ENCODE measurements at regions not wholly inside any gene's neighbourhood (a gene's known extent, or its start where the extent isn't known, plus 50 kb on each side); places are given as distances from the start of the nearest gene placed in this dataset.

- no peak for DNase-seq (ENCODE audit: low read depth, low spot score)
- POLR2A ChIA-PET = no interaction called here
- H3K27me3 ChIP-seq (ENCODE audit: control insufficient read depth, insufficient read depth, low read length) = no peaks in the 10 kb centered on the region
- no peak overlapping the region for H3K27ac ChIP-seq (ENCODE audit: low read length)
- H3K4me1 ChIP-seq (ENCODE audit: control insufficient read depth, insufficient read depth, low read length) = no peaks in the 10 kb centered on the region
- intact Hi-C loops (cut with micrococcal nuclease; ENCODE audit: unreplicated experiment) (no loop called here), in situ Hi-C loops (cut with HindIII; ENCODE audit: low pct_unique_long_range_greater_than_20kb, low sequenced_read_pairs) (no loop called here)
- no peak overlapping the region for H3K4me3 ChIP-seq (ENCODE audit: low read depth in 2 of 2, low read length in 2 of 2)
- no TSS peak for BruUV-seq (replicated peaks)
- H3K36me3 ChIP-seq (ENCODE audit: control insufficient read depth, insufficient read depth, low read length) = no peaks in the 10 kb centered on the region
- CTCF ChIA-PET = no interaction called here
- H3K9me3 ChIP-seq (ENCODE audit: control insufficient read depth, insufficient read depth, low read depth, low read length) = no peaks in the 10 kb centered on the region
- ATAC-seq = no peak
- TF ChIP-seq POLR2AphosphoS5 (IDR thresholded peaks at IDR 0.05; ENCODE audit: low read depth, low read length) (no peak), REST (IDR thresholded peaks at IDR 0.05; ENCODE audit: insufficient read depth in 1 of 2, low read depth in 2 of 2, low read length in 1 of 2) (no peak), CTCF (IDR thresholded peaks at IDR 0.05) (no peak), SIN3A (IDR thresholded peaks at IDR 0.05; ENCODE audit: borderline replicate concordance, insufficient read depth, low read depth, low read length) (no peak), TCF7L2 (IDR thresholded peaks at IDR 0.05; ENCODE audit: low read depth, low read length) (no peak)
Measured at GRCh38 chr11:25293166-25293565, 796.3 kb downstream of the LUZP2 start.

GRCh38 chr11:25298450-25298849, 801.6 kb downstream of the LUZP2 start:
- ATAC-seq = no peak
- BruUV-seq (replicated peaks) = no TSS peak
- no peak for TF ChIP-seq REST (IDR thresholded peaks at IDR 0.05; ENCODE audit: insufficient read depth in 1 of 2, low read depth in 2 of 2, low read length in 1 of 2)
- TF ChIP-seq POLR2AphosphoS5 (IDR thresholded peaks at IDR 0.05; ENCODE audit: low read depth, low read length) = no peak
- no peak for TF ChIP-seq SIN3A (IDR thresholded peaks at IDR 0.05; ENCODE audit: borderline replicate concordance, insufficient read depth, low read depth, low read length)
- no peak for TF ChIP-seq CTCF (IDR thresholded peaks at IDR 0.05)
- TF ChIP-seq TCF7L2 (IDR thresholded peaks at IDR 0.05; ENCODE audit: low read depth, low read length) = no peak
- no peaks in the 10 kb centered on the region for H3K27me3 ChIP-seq (ENCODE audit: control insufficient read depth, insufficient read depth, low read length)
- no peaks in the 10 kb centered on the region for H3K9me3 ChIP-seq (ENCODE audit: control insufficient read depth, insufficient read depth, low read depth, low read length)
- no peaks in the 10 kb centered on the region for H3K4me1 ChIP-seq (ENCODE audit: control insufficient read depth, insufficient read depth, low read length)
- no peak overlapping the region for H3K4me3 ChIP-seq (ENCODE audit: low read depth in 2 of 2, low read length in 2 of 2)
- no peak overlapping the region for H3K27ac ChIP-seq (ENCODE audit: low read length)
- H3K36me3 ChIP-seq (ENCODE audit: control insufficient read depth, insufficient read depth, low read length) = no peaks in the 10 kb centered on the region
- CTCF ChIA-PET = no interaction called here
- intact Hi-C loops (cut with micrococcal nuclease; ENCODE audit: unreplicated experiment) = no loop called here
- no peak for DNase-seq (ENCODE audit: low read depth, low spot score)
- in situ Hi-C loops (cut with HindIII; ENCODE audit: low pct_unique_long_range_greater_than_20kb, low sequenced_read_pairs) = no loop called here
- POLR2A ChIA-PET = no interaction called here
